Left forelimb (tissue), 1 donor: ENCODE measurements at regions not wholly inside any gene's neighbourhood (a gene's known extent, or its start where the extent isn't known, plus 50 kb on each side); places are given as distances from the start of the nearest gene placed in this dataset.
"Not testable (repeated sequence)": the region's sequence is repeated elsewhere in the genome, so short reads cannot be mapped to it uniquely, and the experiment has no call there.

Experiments
- DNase-seq: peaks from one replicate; pipeline ENCODE4 v3.0.0-alpha.2; 2018; ENCODE audit warnings: low spot score

GRCh38 chr5:74500110-74500917, 140.2 kb downstream of the ENC1 start:
- DNase-seq, result no peak

- DNase-seq, result no peak
These were observed 141.1 kb downstream of the ENC1 start for GRCh38 chr5:74499256-74500050.

- no peak for DNase-seq
These were observed 142.8 kb downstream of the ENC1 start for GRCh38 chr5:74497706-74498105.

GRCh38 chr5:74493411-74493810, 147.1 kb downstream of the ENC1 start:
- DNase-seq, result no peak

- DNase-seq, result no peak
These were observed 148.3 kb downstream of the ENC1 start for GRCh38 chr5:74492230-74492629.

- DNase-seq, result no peak
These were observed 148.9 kb downstream of the ENC1 start for GRCh38 chr5:74491586-74491985.

- no peak for DNase-seq
These were observed 149.7 kb downstream of the ENC1 start for GRCh38 chr5:74490814-74491213.

GRCh38 chr5:74482990-74483389, 157.5 kb downstream of the ENC1 start:
- no peak for DNase-seq

- DNase-seq, result no peak
These were observed 158.0 kb downstream of the ENC1 start for GRCh38 chr5:74482523-74482922.

GRCh38 chr5:74481357-74481756, 159.2 kb downstream of the ENC1 start:
- not testable (repeated sequence) for DNase-seq

- no peak for DNase-seq
These were observed 160.3 kb downstream of the ENC1 start for GRCh38 chr5:74480201-74480600.

GRCh38 chr5:74478328-74478727, 162.2 kb downstream of the ENC1 start:
- DNase-seq, result no peak

- DNase-seq, result no peak
These were observed 162.8 kb downstream of the ENC1 start for GRCh38 chr5:74477761-74478160.

- DNase-seq, result no peak
These were observed 163.6 kb downstream of the ENC1 start for GRCh38 chr5:74476819-74477453.

GRCh38 chr5:74476046-74476818, 164.3 kb downstream of the ENC1 start:
- DNase-seq, result no peak

- no peak for DNase-seq
These were observed 168.7 kb downstream of the ENC1 start for GRCh38 chr5:74471875-74472274.

- DNase-seq, result no peak
These were observed 171.1 kb downstream of the ENC1 start for GRCh38 chr5:74469234-74469994.

GRCh38 chr5:74468421-74468820, 172.1 kb downstream of the ENC1 start:
- DNase-seq, result no peak

- no peak for DNase-seq
These were observed 174.8 kb downstream of the ENC1 start for GRCh38 chr5:74465724-74466123.

- DNase-seq, result no peak
These were observed 175.9 kb downstream of the ENC1 start for GRCh38 chr5:74464512-74465209.

- no peak for DNase-seq
These were observed 178.2 kb downstream of the ENC1 start for GRCh38 chr5:74462356-74462755.
